NCI-H2227 treated with DMSO at 0.1 percent for 48 hours (cell line): ENCODE measurements at regions not wholly inside any gene's neighbourhood (a gene's known extent, or its start where the extent isn't known, plus 50 kb on each side); places are given as distances from the start of the nearest gene placed in this dataset.

ENCODE experiments used
- DNase-seq: peaks from one replicate; lab custom pipeline; 2025; lab: John Stamatoyannopoulos, UW

DNA sequence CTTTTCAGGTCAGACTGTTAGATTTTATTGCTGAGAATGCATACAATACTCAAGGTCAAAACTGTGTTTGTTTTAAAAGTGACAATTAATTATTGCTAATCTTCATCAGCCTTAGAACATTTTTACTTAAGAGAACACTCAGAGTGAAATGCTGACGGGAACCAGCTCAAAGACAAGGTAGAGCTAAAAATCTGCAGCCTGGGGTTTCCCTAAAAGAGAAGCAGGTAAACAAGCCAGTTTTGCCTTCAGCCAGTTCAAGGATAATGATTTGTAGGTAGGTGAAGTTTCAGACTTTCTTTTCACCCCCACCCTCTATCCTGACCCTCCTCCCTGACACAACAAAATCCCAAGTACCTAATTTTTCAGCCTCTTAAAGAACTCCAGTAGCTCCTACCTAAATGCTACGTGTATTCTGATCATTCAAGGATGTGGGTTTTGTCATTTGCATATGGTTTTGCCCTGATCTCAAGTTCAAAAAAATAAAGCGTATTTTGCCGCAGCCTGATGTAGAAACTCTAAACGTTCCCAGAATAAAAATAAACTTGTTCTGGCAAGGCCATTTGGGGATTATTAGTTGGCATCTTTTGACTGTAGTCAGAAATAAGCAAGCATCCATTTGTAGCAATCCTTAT, 407.2 kb downstream of the EFNA5 start:
- no peak for DNase-seq

DNA sequence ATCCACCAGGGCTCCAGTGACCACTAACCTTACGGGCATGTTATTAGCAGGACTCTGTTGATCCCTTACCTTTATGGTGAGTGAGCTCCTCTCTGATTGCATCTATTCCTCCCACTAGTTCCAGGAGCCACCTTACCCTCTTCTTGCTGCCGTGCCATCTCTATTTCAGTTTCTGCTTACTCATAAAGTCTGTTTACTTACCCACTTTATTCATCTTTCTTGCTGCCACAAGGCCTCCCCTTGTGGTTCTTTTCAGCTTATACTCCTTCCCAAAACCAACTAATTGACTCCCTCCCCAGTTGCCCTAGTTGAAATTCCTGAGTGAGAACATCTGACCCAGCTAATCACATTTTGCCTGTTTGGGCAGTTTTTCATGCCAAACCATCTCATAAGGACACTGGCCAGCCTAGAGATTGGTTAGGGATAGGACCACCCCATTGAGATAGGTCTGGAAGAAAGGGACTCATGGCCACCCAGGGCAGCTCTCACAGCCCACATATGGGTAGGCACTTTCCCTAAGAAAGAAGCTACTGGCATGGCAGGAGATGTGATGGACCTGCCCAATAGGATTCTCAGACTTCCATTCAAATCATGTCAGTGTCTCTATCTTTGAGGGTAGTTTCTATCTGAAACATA, 412.7 kb downstream of the EFNA5 start:
- no peak for DNase-seq

DNA sequence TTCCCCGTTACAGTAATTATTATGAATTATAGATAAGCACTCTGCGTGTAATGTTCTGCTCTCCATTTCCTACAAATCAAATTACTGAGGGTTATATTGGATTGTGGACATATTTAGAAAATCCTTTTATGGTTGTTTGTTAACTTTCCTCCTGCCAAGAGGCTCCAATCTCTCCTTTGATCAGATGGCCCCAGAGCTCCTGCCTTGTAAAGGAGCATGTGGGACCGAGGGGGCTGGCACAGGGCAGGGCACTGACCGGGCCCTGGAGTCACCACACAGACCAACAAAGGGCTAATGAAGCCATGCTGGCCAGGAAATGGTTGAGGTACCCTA, 415.9 kb downstream of the EFNA5 start:
- DNase-seq = no peak

DNA sequence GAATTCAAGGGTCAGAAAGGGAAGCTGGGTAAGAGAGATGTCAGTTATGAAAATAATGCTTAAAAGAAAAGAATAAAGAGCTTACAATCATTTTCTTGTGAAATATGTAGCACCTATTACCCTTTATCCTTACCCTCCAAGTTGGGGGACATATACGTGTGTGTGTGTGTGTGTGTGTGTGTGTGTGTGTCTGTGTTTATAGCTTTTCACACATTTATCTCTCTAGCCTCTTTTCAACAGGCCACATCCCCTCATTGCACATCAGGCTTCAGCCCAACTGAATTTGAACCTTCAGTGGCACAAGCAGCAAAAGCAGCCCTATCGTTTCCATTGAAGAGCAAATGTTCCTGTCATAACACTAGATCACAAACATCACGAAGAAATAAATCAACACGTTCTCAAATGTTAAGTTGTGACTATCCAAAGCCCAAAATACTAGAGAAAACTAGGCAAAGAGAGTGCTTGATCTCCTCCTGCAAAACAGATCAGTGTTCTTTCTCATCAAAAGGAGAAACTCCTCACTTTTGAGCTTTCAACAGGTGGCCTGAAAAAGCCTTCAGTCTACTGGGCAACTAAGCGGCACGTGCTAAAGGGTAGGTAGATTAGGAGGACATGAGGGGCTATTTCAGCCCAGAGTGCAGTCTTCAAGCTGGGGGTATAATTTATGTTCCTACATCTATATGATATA, 416.4 kb downstream of the EFNA5 start:
- no peak for DNase-seq

DNA sequence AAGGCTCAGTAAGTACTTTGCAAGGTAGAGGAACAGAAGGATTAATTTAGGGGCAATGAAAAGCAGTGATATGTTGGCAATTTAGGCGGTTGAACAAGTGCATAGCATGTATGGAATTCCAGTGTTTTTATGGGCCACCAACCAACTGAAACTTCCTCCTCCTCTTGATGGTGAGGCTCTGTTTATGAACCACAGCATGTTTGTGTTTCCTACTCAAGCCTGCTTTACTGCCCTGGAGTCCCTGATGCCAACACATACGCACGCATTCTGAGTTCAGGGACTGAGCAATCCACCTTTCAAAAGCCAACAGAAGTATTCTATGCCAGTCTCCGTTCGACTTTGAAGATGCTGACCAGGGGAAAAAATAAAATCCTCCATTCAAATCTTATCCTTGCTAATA, 417.5 kb downstream of the EFNA5 start:
- DNase-seq = no peak

DNA sequence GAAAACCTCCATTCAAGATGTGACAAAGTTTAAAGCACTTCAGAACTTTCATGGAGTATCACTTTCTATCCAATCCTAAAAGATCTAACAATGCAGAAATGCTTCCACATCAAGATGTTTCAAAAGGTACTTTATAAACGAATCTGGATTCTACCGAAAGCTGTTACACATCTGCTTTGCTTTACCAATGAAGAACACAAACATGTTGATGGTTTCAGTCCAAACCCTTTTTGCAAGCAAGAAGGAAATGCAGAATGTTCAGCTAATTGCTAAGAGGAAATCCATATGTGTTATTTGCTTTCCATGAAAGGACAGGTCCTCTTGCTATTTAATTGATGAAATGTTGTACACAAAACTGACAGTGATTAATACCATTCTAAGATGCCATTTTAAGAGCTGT, 419.6 kb downstream of the EFNA5 start:
- no peak for DNase-seq

DNA sequence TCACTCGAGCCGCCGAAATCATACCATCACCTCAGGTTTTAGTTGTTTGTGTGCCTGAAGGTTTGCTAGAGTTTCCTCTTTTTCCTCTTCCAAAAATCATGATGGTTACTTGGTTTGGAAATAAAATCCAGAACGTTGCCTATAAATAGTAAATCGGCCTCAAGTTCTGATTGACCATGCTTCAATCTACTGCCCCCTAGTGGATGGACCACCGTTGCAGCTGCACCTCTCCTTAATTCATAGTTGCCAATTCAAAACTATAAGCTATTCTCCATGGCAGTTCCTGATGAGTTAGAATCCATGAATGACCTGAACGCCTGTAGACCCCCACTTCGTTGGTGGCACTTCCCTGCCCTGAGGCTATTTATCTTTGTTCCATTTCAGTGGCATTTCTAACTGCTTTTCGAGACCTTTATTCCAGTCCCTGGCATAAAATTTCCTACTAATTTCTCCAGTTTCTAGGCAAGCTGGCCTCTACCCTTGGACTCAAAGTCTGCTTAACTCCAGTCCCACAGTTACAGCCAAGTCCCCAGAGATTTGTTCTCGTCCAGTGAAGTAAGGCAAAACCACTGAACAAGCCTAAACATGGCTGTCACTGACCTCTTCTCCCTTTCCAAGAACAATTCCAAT, 422.6 kb downstream of the EFNA5 start:
- no peak for DNase-seq

DNA sequence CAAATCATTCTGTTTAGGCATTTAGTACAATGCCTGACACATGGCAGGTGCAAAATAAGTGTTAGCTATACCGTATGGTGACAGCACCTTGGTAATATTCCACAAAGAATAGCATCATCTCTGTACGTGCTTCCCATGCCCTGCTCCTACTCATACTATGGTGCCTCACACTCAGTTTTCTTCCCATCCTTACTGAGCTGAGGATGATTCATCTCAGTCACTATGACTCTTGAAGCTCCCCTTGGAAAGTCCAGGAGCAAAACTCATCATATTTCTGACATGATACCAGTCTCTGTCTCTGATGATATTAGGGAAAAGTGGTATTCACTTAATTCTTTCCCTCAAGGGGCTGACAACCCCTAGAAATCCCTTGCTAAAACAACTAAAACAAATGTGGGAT, 423.3 kb downstream of the EFNA5 start:
- DNase-seq = no peak

DNA sequence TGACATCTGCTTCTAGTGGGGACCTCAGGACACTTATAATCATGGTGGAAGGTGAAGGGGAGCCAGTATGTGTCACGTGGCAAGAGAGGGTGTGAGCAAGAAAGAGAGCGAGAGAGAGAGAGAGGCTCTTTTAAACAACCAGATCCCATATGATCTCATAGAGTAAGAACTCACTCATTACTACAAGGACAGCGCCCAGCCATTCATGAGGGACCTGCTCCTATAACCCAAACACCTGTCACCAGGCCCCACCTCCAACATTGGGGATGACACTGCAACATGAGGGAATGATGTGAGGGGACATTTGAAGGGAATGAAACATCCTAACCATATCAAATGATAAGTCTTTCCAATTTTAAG, 427.5 kb downstream of the EFNA5 start:
- no peak for DNase-seq

DNA sequence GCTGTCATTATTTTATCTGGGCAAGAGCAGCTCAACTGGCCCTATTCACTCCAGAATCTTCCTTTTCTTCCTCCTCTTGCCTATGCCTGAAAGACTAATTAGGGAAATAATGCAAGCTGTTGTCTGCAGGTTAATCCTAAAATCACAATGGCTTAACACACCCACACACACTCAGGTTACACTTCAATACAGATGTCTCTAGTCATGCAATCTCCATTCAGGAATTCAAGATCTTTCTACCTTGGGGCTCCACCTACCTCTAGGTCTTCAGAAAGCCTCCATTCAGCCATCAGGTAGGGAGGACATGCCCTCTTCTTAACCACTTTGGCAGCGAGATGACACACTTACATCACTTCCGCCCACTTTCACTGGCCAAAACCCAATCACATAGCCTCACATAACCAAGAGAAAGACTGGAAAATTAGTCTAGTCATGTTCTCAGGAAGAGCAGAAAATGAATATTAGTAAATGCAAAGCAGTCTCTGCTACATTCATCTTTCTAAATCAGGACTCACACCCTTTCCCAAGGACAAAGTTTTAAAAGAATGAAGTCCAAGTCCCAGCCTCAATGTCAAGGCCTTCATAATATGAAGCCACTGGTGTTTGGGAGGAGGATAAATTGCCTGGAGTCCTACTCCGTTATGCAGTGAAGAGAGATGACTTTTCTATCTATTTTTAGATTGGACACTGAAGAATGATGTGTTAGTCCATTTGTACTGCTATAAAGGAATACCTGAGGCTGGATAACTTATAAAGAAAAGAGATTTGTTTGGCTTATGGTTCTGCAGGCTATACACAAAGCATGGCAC, 428.1 kb downstream of the EFNA5 start:
- DNase-seq = no peak

DNA sequence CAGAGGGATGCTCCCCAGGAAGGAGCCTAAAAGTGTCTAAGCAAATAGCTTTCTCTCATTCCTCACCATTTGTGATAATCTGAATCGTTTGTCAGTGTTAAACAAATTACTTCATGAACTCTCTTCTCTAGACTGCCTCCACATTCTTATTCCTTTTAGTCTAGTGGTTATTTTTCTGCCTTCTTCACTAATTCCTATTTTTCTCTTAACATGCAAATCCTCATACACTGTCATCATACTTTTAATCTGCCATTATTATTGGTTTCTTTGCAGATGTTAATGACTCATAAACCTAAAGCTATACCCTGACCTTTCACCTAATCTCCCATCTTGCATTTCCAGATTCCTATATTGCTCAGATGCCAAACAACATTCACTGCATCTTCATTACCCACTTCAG, 428.9 kb downstream of the EFNA5 start:
- DNase-seq = no peak

DNA sequence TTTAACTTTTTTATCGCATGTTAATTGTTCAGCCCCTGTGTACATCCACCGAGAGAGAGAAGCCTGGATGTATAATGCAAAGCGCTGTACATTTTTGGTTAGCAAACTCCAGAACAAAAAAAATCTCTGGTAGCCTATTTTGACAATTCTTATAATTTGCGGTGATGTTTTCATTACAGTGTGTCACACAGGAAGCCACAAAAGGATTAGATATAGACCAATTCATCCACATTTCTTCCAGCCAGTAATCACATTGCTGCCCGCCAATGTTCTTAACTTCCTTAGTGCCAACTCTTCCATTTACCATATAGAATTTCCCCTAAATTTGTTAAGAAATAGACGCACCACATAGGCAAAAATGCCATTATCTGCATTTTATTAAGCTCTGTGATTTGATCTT, 435.6 kb downstream of the EFNA5 start:
- DNase-seq = no peak

DNA sequence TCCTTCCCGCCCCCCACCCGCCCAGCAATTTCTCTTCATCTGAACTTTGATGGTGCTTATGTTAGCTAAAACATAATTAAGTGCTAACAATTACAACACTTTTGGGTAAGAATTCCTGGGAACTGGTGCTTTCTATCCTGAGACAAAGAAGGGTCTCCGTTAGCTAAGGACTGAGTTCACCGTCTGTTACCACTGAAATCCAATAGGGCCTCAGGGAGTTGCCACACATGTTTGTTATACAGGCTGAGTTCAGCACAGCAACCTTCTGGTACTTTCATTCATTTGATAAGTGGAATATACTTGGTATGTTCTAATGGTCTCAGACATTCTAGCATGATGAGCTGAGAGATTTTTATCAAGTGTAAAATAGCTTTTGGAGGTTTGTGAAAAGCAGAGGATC, 437.9 kb downstream of the EFNA5 start:
- DNase-seq = no peak

DNA sequence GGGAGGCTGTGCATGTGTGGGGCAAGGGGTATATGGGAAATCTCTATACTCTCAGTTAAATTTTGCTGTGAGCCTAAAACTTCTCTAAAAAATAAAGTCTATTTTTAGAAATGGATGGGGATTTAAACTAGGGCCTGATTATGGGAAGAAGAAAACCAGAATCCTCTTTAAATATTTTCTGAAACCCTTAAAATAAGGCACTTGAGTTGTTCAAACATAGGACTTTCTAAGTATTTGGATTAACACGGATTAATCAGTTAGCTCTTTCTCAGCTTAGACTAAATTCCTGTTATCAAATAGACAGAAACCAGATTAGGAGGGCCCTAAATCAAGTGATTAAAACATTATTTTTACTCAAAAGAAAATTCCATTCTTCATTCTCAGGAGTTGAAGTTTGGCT, 438.4 kb downstream of the EFNA5 start:
- no peak for DNase-seq

DNA sequence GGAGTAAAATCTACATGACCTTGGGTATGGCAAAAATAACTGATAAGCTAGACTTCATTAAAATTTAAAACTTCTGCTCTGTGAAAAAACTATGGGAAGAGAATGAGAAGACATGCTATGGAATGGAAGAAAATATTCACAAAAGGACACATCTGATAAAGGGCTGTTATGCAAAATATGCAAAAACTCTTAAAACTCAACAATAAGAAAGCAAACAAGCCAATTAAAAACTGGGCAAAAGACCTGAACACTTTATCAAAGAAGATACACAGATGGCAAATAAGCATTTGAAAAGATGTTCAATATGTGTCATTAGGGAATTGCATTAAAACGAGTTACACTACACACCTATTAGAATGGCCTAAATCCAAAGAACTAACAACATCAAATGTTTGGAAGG, 439.5 kb downstream of the EFNA5 start:
- DNase-seq = no peak

DNA sequence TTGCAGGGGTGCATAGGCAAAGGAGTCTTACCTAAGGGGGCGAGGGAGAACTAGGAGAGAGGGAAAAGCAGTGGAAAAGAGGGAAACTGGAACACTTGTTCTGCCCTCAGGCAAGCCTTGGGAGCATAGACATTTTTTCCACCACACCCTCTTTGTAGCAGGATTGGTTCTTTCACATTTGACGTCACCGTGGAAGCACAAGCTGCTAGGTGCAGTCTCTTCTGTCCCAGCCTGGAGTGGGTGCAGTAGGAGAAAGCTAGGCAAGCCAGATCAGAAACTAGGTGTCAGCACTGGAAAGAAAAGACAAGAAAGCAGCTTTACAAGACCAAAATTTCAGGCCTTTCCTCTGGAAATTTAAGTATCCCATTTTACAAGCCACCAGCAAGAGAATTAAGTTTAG, 440.4 kb downstream of the EFNA5 start:
- DNase-seq = no peak

DNA sequence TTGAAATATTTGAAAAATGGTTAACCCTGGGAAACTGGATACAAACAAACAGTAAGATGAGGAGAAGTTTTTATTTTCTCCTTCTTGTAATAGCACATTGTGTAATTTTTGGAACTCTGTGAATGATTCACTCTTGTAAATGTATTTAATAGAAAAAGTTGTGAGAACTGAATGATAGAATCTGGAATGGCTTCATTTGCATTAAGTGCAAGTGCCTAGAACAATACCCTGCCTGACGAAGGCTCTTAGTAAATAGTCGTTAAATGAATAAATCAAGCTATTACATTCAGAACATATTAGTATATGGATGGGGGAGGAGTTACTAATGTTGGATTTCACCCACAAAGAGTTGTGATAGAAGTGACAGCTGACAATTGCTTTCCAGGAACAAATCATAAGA, 442.5 kb downstream of the EFNA5 start:
- no peak for DNase-seq

DNA sequence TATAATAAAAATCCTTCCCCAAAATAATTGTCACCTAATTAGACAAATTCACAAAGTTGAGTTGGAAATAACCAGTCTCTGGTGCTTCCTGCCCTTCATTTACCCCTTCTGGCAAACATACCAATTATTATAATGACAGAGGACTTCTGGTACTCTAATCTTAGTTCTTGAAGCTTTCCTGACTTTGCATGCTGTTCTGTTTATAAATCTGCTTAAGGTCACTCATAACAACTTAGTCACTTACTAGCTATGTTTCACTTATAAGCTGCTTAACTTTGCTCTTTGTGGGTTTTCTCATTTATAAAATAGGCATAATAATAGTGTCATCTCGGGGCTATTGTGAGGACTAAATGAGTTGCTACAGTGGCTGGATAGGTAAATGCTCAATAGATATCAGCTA, 446.5 kb downstream of the EFNA5 start:
- peak; percentile 10 for DNase-seq

DNA sequence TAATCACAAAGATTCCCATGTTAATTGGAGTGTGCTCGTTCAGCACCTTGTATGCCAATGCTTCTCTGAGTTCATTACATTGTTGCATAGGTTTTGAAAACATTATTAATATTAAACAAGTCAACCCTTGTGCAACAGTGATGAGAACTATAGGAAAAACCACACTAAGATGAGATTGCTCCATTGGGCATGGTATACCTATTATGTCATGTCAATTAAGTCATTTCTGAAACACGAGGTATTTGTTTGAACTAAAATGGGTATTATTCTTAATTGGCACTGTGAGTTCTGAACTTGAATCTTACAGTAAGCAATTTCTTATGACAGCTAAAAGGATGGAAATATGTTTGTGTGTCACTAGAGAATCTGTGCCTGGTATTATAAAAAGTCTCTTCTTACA, 447.7 kb downstream of the EFNA5 start:
- DNase-seq = no peak

DNA sequence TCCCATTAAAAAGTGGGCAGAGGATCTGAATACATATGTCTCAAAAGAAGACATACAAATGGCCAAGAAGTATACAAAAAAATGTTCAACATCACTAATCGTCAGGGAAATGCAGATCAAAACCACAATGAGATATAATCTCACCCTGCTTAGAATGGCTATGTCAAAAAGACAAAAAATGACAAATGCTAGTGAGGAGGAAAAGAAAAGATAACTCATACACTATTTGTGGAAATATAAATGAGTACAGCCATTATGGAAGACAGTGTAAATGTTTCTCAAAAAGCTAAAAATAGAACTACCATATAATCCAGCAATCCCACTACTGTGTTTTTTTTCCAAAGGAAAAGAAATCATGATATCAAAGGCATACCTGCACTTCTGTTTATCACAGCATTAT, 450.7 kb downstream of the EFNA5 start:
- no peak for DNase-seq

DNA sequence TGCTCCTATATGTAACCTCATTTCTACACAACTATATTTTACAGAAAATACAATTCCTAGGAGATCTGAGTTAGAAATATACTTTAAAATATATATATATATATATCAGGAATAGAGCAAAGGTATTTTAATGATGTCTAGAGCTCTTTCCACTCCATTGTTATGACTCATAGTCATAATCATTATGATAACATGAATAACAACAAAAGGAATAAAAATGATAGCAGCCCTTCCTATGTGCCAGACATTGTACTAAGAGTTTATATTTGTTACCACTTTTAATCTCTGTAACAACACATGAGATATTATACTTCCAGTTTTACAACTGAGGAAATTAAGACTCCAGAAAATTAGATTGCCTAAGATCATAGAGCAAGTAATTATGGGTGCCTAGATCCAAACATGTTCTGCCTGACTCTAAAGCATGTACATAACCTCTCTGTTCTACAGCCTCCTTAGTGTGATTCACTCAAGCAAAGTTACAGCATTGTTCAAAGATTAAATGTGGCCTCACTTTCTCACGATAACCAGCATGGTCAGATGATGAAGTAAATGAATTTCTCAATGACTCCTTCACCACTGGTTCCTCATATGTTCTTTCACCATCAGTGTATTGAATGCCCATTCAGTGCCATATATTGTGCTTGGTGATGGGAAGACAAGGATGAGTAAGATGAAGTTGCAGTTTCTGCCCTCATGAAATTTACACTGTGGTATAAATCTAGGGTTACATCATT, 452.1 kb downstream of the EFNA5 start:
- no peak for DNase-seq

DNA sequence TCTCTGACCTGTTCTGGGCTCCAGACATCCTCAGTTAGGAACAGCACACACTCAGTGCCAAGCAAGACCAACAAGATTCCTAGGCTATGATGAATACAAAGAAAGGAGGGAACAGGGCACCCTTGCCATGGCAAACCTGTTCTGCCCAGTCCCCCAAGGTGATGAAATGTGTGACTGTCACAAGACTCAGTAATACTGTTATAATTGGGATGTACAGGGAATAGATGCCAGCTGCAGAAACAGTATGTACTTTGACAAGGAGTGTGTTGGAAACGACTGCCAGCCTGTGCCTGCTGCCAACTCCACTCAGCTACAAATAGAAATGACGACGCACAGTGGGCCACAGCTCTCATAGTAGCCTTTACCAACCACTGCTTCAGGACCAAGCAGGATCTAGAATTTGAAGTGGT, 453.0 kb downstream of the EFNA5 start:
- no peak for DNase-seq
